ENCODE measurements at regions not wholly inside any gene's neighbourhood (a gene's known extent, or its start where the extent isn't known, plus 50 kb on each side); places are given as distances from the start of the nearest gene placed in this dataset.

DNA sequence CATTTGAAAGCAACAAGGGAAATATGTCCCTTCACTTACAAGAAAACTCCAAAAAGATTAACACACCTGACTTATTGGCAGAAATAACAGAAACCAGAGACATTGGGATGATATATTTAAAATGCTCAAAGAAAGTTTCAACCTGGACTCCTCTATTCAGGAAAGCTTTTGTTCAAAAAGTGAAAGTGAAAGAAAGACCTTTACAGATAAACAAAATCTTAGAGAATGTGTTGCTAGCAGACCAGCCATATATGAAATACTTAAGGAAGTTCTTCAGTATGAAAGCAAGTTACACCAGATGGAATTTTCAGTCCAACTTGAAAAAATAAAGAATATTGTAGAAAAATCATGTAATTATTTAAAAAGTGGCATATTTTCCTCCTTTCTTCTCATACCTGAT lies 1075.1 kb downstream of the NR2F1-AS1 start:
- no peak for TF ChIP-seq CREB1 (IDR thresholded peaks at IDR 0.05; ENCODE audit: low read depth)
- TF ChIP-seq EP300 (IDR thresholded peaks at IDR 0.05; ENCODE audit: borderline replicate concordance) = no peak
- TF ChIP-seq ZBTB7A (IDR thresholded peaks at IDR 0.05; ENCODE audit: low read depth) = no peak
- TF ChIP-seq TCF12 (IDR thresholded peaks at IDR 0.05; ENCODE audit: low read depth) = no peak
- no peak for TF ChIP-seq NFIC (IDR thresholded peaks at IDR 0.05)
- TF ChIP-seq, protein P1, sequence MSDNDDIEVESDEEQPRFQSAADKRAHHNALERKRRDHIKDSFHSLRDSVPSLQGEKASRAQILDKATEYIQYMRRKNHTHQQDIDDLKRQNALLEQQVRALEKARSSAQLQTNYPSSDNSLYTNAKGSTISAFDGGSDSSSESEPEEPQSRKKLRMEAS (IDR thresholded peaks at IDR 0.05) = no peak
- TF ChIP-seq, protein P2, sequence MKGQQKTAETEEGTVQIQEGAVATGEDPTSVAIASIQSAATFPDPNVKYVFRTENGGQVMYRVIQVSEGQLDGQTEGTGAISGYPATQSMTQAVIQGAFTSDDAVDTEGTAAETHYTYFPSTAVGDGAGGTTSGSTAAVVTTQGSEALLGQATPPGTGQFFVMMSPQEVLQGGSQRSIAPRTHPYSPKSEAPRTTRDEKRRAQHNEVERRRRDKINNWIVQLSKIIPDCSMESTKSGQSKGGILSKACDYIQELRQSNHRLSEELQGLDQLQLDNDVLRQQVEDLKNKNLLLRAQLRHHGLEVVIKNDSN (IDR thresholded peaks at IDR 0.05) = no peak
- no peak for TF ChIP-seq FOXM1 (IDR thresholded peaks at IDR 0.05; ENCODE audit: borderline replicate concordance, low read depth)
- no peak for TF ChIP-seq YY1 (IDR thresholded peaks at IDR 0.05; ENCODE audit: low read depth)
- TF ChIP-seq EGR1 (IDR thresholded peaks at IDR 0.05) = no peak
- TF ChIP-seq, protein P3, sequence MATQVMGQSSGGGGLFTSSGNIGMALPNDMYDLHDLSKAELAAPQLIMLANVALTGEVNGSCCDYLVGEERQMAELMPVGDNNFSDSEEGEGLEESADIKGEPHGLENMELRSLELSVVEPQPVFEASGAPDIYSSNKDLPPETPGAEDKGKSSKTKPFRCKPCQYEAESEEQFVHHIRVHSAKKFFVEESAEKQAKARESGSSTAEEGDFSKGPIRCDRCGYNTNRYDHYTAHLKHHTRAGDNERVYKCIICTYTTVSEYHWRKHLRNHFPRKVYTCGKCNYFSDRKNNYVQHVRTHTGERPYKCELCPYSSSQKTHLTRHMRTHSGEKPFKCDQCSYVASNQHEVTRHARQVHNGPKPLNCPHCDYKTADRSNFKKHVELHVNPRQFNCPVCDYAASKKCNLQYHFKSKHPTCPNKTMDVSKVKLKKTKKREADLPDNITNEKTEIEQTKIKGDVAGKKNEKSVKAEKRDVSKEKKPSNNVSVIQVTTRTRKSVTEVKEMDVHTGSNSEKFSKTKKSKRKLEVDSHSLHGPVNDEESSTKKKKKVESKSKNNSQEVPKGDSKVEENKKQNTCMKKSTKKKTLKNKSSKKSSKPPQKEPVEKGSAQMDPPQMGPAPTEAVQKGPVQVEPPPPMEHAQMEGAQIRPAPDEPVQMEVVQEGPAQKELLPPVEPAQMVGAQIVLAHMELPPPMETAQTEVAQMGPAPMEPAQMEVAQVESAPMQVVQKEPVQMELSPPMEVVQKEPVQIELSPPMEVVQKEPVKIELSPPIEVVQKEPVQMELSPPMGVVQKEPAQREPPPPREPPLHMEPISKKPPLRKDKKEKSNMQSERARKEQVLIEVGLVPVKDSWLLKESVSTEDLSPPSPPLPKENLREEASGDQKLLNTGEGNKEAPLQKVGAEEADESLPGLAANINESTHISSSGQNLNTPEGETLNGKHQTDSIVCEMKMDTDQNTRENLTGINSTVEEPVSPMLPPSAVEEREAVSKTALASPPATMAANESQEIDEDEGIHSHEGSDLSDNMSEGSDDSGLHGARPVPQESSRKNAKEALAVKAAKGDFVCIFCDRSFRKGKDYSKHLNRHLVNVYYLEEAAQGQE (IDR thresholded peaks at IDR 0.05; ENCODE audit: low read depth) = no peak

DNA sequence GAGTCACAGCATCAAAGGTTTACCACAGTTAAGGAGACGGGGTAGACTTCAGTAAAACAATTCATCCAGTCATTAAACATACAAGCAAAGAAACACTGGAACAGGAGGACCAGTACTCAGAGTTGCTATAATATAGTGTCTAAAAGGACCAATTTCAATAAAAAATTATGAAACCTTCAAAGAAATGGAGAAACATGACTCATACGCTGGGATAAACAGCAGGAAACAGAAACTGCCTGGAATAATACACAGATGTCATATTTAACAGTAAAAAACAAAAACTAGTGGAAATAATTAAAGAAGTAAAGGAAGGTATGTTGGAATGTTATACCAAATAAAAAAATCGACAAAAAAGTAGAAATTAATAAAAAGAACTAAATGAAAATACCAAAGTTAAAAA lies 1075.9 kb downstream of the NR2F1-AS1 start:
- TF ChIP-seq CREB1 (IDR thresholded peaks at IDR 0.05; ENCODE audit: low read depth) (no peak), RAD21 (IDR thresholded peaks at IDR 0.05; ENCODE audit: low read depth) (no peak), TEAD4 (IDR thresholded peaks at IDR 0.05) (no peak), CEBPB (IDR thresholded peaks at IDR 0.05) (no peak), NFIC (IDR thresholded peaks at IDR 0.05) (no peak), ZBTB7A (IDR thresholded peaks at IDR 0.05; ENCODE audit: low read depth) (no peak)
- TF ChIP-seq, protein P1 (IDR thresholded peaks at IDR 0.05) = no peak

DNA sequence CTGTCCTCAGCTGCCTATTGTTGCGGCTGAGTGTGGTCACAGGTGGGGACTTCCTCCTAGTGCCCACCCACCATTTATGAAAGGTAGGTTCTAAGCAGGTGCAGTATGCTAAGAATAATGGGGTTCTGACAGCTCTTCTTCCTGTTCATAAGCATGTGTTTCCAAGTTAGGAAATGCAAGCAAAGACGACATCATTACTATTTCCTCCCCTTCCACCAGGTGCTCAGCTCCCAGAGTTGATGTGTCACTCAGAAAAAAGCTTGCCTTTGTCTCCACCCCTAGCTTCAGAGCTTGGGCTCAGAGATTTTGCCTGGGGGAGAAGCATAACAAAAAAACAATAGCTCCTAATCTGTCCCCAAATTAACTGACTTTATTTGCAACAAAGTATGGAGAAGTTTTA lies 1076.7 kb downstream of the NR2F1-AS1 start:
- TF ChIP-seq ZBTB7A (IDR thresholded peaks at IDR 0.05; ENCODE audit: low read depth) (no peak), RAD21 (IDR thresholded peaks at IDR 0.05; ENCODE audit: low read depth) (no peak), EGR1 (IDR thresholded peaks at IDR 0.05) (no peak), TCF12 (IDR thresholded peaks at IDR 0.05; ENCODE audit: low read depth) (no peak), YY1 (IDR thresholded peaks at IDR 0.05; ENCODE audit: low read depth) (no peak), TAF1 (IDR thresholded peaks at IDR 0.05; ENCODE audit: low read depth) (no peak), CEBPB (IDR thresholded peaks at IDR 0.05) (no peak), EP300 (IDR thresholded peaks at IDR 0.05; ENCODE audit: borderline replicate concordance) (no peak)
- TF ChIP-seq, protein P3 (IDR thresholded peaks at IDR 0.05; ENCODE audit: low read depth) = no peak
- TF ChIP-seq, protein P1 (IDR thresholded peaks at IDR 0.05) = no peak

DNA sequence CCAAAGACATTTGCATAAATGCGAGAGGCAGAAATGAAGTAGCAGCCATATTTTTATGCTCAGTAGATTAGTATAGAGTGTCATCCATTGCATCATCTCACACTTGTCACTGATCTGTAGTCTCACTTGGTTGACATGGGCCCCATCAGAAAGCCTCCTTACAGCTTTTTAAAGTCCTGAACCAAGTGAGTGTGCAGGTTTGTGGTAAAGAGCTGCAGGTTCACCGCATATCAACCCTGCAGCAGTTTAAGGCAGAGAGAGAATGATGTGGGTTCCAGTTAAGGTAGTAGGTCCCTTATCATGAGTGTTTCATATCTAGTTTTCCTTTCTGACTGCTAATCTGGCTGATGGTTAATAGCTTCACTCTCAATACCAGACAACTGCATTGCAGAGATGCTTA lies 1080.3 kb downstream of the NR2F1-AS1 start:
- TF ChIP-seq YY1 (IDR thresholded peaks at IDR 0.05; ENCODE audit: low read depth) (no peak), CREB1 (IDR thresholded peaks at IDR 0.05; ENCODE audit: low read depth) (no peak), RAD21 (IDR thresholded peaks at IDR 0.05; ENCODE audit: low read depth) (no peak), ZBTB7A (IDR thresholded peaks at IDR 0.05; ENCODE audit: low read depth) (no peak), FOXM1 (IDR thresholded peaks at IDR 0.05; ENCODE audit: borderline replicate concordance, low read depth) (no peak), EGR1 (IDR thresholded peaks at IDR 0.05) (no peak), NFIC (IDR thresholded peaks at IDR 0.05) (no peak), CEBPB (IDR thresholded peaks at IDR 0.05) (no peak), EP300 (IDR thresholded peaks at IDR 0.05; ENCODE audit: borderline replicate concordance) (no peak), TEAD4 (IDR thresholded peaks at IDR 0.05) (no peak)
- TF ChIP-seq, protein P2 (IDR thresholded peaks at IDR 0.05) = no peak
- TF ChIP-seq, protein P1 (IDR thresholded peaks at IDR 0.05) = no peak
- TF ChIP-seq, protein P3 (IDR thresholded peaks at IDR 0.05; ENCODE audit: low read depth) = no peak
